LNCaP clone FGC (cell line): ENCODE measurements at regions not wholly inside any gene's neighbourhood (a gene's known extent, or its start where the extent isn't known, plus 50 kb on each side); places are given as distances from the start of the nearest gene placed in this dataset.

Experiments
- DNase-seq: peaks from one replicate; pipeline ENCODE4 v3.0.0-alpha.2; 2011; ENCODE audit warnings: low read depth
- H3K4me3 ChIP-seq: 2 replicates; pipeline ENCODE4 v1.5.1; 2011; ENCODE audit warnings: mild to moderate bottlenecking, low read depth, low read length, control low read depth
- CTCF ChIP-seq: IDR thresholded peaks from 2 replicates; pipeline ENCODE4 v1.5.1; 2012; ENCODE audit warnings: mild to moderate bottlenecking; ENCODE audit not compliant: control insufficient read depth, insufficient read depth; ENCODE audit errors: extremely low read depth

DNA sequence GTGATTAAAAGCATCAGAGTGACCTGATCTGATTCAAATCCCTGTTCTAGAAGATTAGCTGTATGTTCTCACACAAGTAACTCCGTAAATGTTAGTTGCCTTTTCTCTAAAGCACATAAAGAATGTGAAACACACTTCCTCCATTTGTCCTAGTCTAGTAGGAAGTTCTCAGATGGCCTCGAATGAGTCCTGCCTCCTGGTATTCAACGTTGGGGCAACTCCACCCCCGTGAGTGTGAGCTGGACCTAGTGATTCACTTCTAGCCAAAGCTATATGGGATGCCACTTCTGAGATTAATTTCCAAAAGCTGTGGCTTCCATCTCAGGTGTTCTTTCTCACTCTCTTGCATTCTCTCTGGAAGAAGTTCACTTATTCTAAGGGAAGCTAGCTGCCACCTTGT is 267.6 kb downstream of the GPATCH2 start:
- no peak for DNase-seq
- no peak for TF ChIP-seq CTCF
- H3K4me3 ChIP-seq: no peak overlapping the region

DNA sequence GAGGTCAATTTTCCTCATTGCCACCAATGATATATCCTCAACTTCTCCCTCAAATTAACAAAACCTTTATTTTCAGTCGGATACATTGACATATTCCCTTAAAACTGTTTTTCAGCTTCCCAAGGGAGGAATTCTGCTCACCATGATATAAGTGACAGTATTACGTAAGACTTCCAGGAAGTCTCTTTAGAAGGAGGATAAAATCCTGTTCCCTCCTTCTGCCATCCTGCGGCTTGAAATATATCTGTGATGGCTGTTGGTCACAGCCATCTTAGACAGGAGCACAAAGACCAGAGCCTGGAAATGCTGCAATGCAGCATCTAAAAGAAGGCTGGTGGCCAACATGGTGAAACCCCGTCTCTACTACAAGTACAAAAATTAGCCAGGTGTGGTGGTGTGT is 270.4 kb downstream of the GPATCH2 start:
- H3K4me3 ChIP-seq: no peak overlapping the region
- no peak for DNase-seq
- no peak for TF ChIP-seq CTCF

GRCh38 chr1:217354895-217355294 is 276.0 kb downstream of the GPATCH2 start:
- no peak for DNase-seq
- H3K4me3 ChIP-seq: no peak overlapping the region
- TF ChIP-seq CTCF: no peak

DNA sequence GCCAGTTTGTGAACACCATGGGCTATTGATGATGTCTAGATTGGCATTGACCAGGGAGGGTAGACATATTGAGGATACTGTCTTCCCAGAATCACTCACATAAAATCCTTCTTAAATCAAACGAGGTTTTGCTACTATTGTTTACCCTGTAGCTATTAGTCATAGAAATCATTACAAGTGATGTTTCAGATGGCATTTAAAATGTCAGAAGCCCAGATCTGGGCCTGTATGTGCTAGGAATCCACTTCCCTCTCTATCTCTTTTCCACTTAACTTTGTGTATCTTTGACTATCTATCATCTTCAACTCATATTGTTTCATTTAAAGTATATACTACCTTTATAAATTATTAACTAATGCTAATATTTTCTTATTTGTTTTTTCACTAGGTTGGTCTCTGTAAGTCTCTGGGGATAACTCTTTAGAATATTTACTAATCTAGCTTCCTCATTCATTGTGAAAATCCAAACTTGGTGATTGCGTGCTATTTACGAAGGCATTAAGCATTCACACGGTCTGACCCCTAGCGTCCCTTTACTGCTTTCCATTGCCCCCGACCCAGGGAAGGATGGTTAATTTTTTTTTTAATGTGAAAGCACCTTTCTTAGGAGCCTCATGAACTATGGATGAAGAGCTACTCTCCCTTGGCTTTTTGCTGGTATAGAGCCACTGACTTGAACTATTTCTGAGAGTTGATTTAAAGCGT is 281.8 kb downstream of the GPATCH2 start:
- DNase-seq: no peak
- H3K4me3 ChIP-seq: no peak overlapping the region
- TF ChIP-seq CTCF: no peak

DNA sequence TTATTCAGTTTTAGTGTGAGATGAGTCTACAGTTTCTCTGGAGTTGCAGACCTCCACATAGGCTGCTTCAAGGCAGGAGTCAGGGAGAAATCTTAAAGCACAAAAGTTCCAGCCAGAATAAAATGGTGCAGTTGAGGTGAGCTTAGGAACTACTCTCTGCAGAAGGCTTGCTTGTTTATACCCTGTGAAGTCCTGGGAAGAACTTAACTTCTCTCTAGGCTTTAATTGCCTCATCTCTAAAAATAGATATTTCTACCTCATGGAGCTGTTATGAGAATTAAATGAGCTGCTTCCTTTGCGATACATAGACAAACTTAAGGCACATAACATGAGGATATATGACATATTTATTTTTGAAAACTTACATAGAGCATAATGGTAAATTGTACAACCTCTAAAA is 286.2 kb downstream of the GPATCH2 start:
- DNase-seq: no peak
- TF ChIP-seq CTCF: no peak
- no peak overlapping the region for H3K4me3 ChIP-seq

GRCh38 chr1:217343907-217344306 is 287.0 kb downstream of the GPATCH2 start:
- TF ChIP-seq CTCF: no peak
- DNase-seq: no peak
- no peak overlapping the region for H3K4me3 ChIP-seq

DNA sequence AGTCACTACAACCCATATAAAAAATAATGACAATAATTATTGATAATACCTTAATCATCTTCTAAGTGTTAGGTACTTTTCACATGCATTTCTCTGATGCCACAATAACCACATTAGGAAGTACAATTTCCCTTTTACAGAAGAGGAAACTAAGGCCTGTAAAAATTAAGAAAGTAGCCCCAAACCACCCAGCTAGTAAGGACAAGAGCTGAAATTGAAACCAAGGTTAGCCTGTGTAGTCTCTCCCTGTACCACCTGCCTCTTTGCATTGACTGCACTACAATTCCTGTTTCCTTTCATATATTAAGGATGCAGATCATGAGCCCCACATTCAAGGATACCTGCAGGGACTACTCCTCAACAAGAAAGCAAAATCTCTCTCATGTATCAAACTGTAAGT is 288.8 kb downstream of the GPATCH2 start:
- no peak for TF ChIP-seq CTCF
- no peak overlapping the region for H3K4me3 ChIP-seq
- DNase-seq: no peak
